ENCODE measurements at regions not wholly inside any gene's neighbourhood (a gene's known extent, or its start where the extent isn't known, plus 50 kb on each side); places are given as distances from the start of the nearest gene placed in this dataset.

GRCh38 chr4:23577398-23577797 lies 312.4 kb downstream of the PPARGC1A start:
- TF ChIP-seq CTCF (IDR thresholded peaks at IDR 0.05; ENCODE audit: low read length) (no peak), EZH2 (optimal IDR thresholded peaks at IDR 0.05; ENCODE audit: low read depth, low read length) (no peak), EZH2phosphoT487 (IDR thresholded peaks at IDR 0.05; ENCODE audit: low read length) (no peak)
